ENCODE measurements at regions not wholly inside any gene's neighbourhood (a gene's known extent, or its start where the extent isn't known, plus 50 kb on each side); places are given as distances from the start of the nearest gene placed in this dataset.

DNA sequence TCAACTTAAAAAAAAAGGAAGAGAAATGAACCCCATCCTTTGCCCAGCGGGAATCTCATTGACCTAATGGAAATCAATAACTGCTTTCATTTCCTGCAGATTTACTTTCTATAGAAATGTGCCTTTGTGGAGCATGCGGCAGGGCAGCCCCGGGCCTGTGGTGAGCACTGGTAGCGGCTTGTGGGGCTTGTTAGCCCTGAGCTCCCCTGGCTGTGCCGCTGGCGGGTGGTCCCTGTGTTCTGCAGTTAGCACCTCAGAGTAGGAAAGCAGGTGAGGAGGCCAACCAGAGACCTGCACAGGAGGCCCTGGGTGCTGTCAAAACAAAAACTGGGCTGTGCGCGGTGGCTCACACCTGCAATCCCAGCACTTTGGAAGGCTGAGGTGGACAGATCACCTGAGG is 76.8 kb upstream of the CDK20 start:
- Mint-ChIP-seq H3K27ac (no peak overlapping the region), H3K36me3 (ENCODE audit: low read depth) (no peaks in the 10 kb centered on the region), H3K27me3 (no peaks in the 10 kb centered on the region), H3K4me3 (no peak overlapping the region), H3K9me3 (no peaks in the 10 kb centered on the region), H3K4me1 (ENCODE audit: low read depth) (no peaks in the 10 kb centered on the region)
- intact Hi-C loops (cut with micrococcal nuclease) = no loop called here

DNA sequence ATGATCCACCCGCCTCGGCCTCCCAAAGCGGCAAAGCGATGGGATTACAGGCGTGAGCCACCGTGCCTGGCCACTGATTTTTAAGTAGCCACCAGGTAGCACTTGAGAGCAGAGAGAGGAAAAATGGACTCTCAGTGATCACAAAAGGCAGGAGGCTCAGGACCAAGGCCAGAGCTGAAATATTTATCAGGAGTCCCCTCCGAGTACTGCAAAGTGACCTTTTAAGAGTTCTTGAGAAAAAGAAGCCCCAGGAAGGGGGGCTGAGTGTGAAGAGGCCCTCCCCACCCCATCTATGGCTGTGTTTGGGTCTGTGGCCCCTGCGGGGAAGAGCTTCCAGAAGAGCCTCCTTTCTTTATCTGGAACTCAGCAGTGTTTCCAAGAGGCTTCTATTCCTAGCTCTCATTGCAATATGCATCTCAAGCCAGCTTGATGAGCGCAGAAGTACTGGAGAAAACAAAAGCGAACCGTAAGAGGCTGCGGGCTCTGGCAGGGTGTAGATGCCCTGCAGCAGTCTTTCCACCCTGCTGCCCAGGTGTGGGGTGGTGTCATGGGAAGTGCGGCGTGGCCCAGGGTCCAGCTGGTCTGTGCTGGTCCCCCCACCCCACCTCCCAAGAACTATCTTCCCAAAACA is 75.5 kb upstream of the CDK20 start:
- no peaks in the 10 kb centered on the region for H3K27me3 Mint-ChIP-seq
- intact Hi-C loops (cut with micrococcal nuclease) = no loop called here
- H3K27ac Mint-ChIP-seq = no peak overlapping the region
- no peaks in the 10 kb centered on the region for H3K36me3 Mint-ChIP-seq (ENCODE audit: low read depth)
- H3K4me1 Mint-ChIP-seq (ENCODE audit: low read depth) = no peaks in the 10 kb centered on the region
- H3K4me3 Mint-ChIP-seq = no peak overlapping the region
- H3K9me3 Mint-ChIP-seq = peaks cover 7% of the 10 kb centered on the region

DNA sequence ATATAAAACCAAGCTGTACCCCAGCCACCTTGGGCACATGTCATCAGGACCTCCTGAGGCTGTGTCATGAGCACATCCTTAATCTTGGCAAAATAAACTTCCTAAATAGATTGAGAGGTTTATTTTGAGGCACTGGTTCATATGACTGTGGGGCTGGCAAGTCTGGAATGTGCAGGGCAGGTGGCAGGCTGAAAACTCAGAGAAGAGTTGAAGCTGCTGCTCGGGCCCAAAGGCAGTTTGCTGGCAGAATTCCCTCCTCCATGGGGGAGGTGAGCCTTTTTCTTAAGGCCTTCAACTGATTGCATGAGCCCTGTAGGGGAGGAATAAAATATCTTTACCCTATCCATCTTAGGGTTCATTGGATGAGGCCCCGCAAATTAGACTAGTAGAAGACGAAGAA is 72.2 kb upstream of the CDK20 start:
- Mint-ChIP-seq H3K27me3 (no peaks in the 10 kb centered on the region), H3K36me3 (ENCODE audit: low read depth) (no peaks in the 10 kb centered on the region), H3K4me1 (ENCODE audit: low read depth) (no peaks in the 10 kb centered on the region), H3K27ac (no peak overlapping the region), H3K9me3 (peaks cover 24% of the 10 kb centered on the region), H3K4me3 (no peak overlapping the region)
- intact Hi-C loops (cut with micrococcal nuclease) = no loop called here

DNA sequence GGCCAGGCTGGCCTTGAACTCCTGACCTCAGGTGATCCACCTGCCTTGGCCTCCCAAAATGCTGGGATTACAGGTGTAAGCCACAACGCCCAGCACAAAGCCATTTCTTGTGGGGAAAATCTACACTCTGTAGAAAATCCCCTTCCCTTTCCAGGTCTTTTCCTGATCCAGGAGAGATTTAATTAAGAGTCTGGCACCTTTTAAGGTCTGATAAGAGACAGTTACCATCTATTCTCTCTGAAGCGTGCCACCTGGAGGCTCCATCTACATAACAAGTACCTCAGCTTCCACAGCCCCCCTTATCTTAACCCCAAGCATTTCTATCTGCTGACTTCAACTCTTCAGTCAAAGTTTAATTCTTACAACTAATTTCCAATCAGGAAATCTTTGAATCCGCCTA is 71.4 kb upstream of the CDK20 start:
- Mint-ChIP-seq H3K4me1 (ENCODE audit: low read depth) (no peaks in the 10 kb centered on the region), H3K27me3 (no peaks in the 10 kb centered on the region), H3K36me3 (ENCODE audit: low read depth) (no peaks in the 10 kb centered on the region), H3K9me3 (peaks cover 24% of the 10 kb centered on the region), H3K27ac (no peak overlapping the region), H3K4me3 (no peak overlapping the region)
- intact Hi-C loops (cut with micrococcal nuclease) = no loop called here

DNA sequence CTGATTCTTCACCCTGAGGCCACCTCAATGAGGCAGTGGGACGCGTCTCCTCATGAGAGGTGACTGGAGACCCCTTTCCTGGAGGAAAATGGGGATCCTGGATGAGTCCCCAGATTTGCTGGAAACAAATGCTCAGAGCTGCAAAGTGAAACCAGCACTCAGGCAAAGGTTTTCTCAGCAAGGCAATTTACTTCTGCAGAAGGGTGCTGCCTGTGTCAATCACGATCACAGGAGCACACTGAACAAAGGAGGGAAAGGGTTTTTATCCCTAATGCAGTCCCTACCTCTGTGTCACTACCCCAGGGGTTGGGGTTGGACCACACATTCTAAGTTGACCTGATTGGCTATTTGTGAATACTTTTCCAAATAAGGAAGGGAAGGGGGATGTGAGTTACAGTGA is 69.9 kb upstream of the CDK20 start:
- Mint-ChIP-seq H3K27ac (no peak overlapping the region), H3K36me3 (ENCODE audit: low read depth) (no peaks in the 10 kb centered on the region), H3K9me3 (peaks cover 28% of the 10 kb centered on the region), H3K4me3 (no peak overlapping the region), H3K4me1 (ENCODE audit: low read depth) (no peaks in the 10 kb centered on the region), H3K27me3 (no peaks in the 10 kb centered on the region)
- intact Hi-C loops (cut with micrococcal nuclease) = no loop called here

DNA sequence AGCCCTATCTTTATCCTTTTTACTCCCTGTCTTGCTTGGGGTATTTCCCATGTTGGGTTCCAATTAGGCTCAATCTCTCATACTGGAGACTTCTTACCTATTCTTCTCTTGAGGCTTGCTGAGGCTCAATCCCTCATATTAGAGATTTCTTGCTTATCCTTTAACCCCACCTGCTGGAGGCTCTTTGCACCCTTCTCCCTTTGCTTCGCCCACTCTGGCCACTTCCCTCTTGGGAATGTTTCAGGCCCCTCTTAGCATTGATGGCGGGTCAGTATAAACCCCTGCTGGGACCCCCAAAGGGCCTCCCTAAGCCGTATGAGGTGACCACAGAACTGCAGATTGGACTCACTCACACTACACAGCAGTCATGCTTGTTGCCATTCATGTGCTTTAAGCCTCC is 69.3 kb upstream of the CDK20 start:
- H3K36me3 Mint-ChIP-seq (ENCODE audit: low read depth) = no peaks in the 10 kb centered on the region
- no peaks in the 10 kb centered on the region for H3K4me1 Mint-ChIP-seq (ENCODE audit: low read depth)
- no peak overlapping the region for H3K27ac Mint-ChIP-seq
- no peak overlapping the region for H3K4me3 Mint-ChIP-seq
- no peaks in the 10 kb centered on the region for H3K27me3 Mint-ChIP-seq
- H3K9me3 Mint-ChIP-seq = peaks cover 33% of the 10 kb centered on the region
- intact Hi-C loops (cut with micrococcal nuclease) = no loop called here

DNA sequence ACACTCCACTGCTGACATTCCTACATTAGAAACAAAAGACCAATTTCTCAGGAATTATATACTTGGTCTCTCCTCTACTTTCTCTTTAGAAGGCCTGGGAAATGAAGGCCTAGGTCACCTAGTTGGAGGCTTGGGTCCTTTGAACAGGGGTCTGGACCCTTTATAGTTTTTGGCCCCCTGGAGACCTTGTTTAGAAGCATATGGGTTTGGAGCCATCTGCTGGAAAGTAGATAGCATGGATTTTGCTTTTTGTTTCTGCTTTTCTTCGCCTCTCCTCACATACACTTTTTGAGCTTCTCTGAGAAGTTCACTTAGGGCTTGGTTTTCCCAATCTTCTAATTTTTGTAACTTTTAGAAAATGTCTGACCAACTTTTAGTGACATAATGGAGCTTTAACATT is 67.1 kb upstream of the CDK20 start:
- intact Hi-C loops (cut with micrococcal nuclease) = no loop called here
- peaks cover 53% of the 10 kb centered on the region for H3K9me3 Mint-ChIP-seq

DNA sequence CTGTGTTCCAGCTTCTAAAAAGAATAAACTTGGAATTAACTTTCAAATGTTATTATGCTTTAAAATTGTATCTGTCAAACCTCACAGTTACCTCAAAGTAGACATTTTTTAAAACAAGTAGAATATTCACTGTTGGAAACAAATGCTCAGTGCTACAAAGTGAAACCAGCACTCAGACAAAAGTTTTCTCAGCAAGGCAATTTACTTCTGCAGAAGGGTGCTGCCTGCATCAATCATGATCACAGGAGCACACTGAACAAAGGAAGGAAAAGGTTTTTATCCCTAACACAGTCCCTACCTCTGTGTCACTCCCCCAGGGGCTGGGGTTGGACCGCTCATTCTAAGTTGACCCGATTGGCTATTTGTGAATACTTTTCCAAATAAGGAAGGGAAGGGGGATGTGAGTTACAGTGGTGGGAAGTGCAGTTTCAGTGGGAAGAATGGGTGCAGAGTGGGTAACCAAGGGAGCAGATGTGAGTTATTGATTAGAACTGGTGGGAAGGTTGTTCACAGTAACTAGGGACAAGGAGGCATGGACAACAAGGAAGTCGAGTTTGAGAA is 63.0 kb upstream of the CDK20 start:
- H3K36me3 Mint-ChIP-seq (ENCODE audit: low read depth) = no peaks in the 10 kb centered on the region
- H3K9me3 Mint-ChIP-seq = peaks cover 48% of the 10 kb centered on the region
- intact Hi-C loops (cut with micrococcal nuclease) = no loop called here
- H3K27me3 Mint-ChIP-seq = no peaks in the 10 kb centered on the region
- no peak overlapping the region for H3K27ac Mint-ChIP-seq
- H3K4me1 Mint-ChIP-seq (ENCODE audit: low read depth) = no peaks in the 10 kb centered on the region
- no peak overlapping the region for H3K4me3 Mint-ChIP-seq

More for the DNA sequence above, 67.1 kb upstream of the CDK20 start:
- H3K27me3 Mint-ChIP-seq = no peaks in the 10 kb centered on the region
- H3K36me3 Mint-ChIP-seq (ENCODE audit: low read depth) = no peaks in the 10 kb centered on the region
- no peaks in the 10 kb centered on the region for H3K4me1 Mint-ChIP-seq (ENCODE audit: low read depth)
- H3K27ac Mint-ChIP-seq = no peak overlapping the region
- no peak overlapping the region for H3K4me3 Mint-ChIP-seq

DNA sequence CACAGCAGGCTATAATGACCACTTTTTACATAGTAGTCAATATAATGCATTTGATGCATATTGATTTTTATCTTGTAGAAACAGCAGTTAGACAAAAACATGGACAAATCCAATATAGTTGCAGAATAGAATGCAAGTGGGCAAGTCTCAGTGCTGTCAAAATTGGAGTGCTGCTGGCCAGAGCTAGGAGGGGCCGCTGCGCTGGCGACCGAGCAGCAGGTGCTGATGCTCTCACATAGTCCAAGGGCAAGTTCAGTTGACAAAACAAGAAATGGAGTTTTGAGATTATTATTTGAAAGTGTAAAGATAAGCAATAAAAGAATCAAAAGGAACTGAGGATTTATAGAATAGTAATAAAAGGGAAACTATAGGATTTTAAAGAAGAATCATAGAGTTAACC is 60.6 kb upstream of the CDK20 start:
- Mint-ChIP-seq H3K36me3 (ENCODE audit: low read depth) (no peaks in the 10 kb centered on the region), H3K27me3 (no peaks in the 10 kb centered on the region), H3K4me1 (ENCODE audit: low read depth) (no peaks in the 10 kb centered on the region), H3K27ac (no peak overlapping the region), H3K9me3 (peaks cover 48% of the 10 kb centered on the region), H3K4me3 (no peak overlapping the region)
- intact Hi-C loops (cut with micrococcal nuclease) = no loop called here

DNA sequence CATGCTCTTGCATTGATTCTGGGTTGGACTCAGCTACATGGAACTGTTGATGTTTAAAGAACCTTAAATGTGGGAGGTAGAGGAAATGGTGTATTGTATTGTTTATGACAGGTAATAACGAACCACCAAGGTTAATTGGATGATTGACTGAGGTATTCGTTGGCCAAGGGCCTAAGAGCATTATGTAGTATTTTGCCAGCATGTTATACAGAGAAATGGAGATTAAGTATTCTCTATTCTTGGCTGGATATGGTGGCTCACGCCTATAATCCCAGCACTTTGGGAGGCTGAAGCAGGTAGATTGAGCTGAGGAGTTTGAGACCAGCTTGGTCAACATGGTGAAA is 59.0 kb upstream of the CDK20 start:
- intact Hi-C loops (cut with micrococcal nuclease) = no loop called here
- Mint-ChIP-seq H3K27me3 (no peaks in the 10 kb centered on the region), H3K36me3 (ENCODE audit: low read depth) (no peaks in the 10 kb centered on the region), H3K4me1 (ENCODE audit: low read depth) (no peaks in the 10 kb centered on the region), H3K4me3 (no peak overlapping the region), H3K9me3 (peaks cover 35% of the 10 kb centered on the region), H3K27ac (no peak overlapping the region)

DNA sequence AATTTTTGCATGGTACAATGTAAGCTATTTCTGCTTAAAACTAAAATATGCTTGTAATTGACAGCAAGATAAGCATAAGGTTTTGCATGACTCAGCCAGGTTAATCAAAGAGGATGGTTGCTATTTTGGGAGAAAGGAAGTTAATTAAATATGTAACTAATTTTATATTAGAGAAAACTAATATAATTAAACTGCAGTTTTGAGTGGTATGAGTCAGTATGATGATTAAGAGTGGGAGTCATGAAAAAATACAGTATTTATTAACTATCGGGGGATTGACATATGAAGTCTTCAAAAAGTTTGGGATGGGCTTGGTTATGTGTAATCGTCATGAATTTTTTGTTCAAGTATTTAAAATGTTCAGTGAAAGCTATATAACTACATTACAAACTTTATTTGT is 54.0 kb upstream of the CDK20 start:
- no peak overlapping the region for H3K27ac Mint-ChIP-seq
- no peaks in the 10 kb centered on the region for H3K27me3 Mint-ChIP-seq
- intact Hi-C loops (cut with micrococcal nuclease) = no loop called here
- H3K9me3 Mint-ChIP-seq = no peaks in the 10 kb centered on the region
- no peaks in the 10 kb centered on the region for H3K36me3 Mint-ChIP-seq (ENCODE audit: low read depth)
- no peak overlapping the region for H3K4me3 Mint-ChIP-seq
- no peaks in the 10 kb centered on the region for H3K4me1 Mint-ChIP-seq (ENCODE audit: low read depth)

DNA sequence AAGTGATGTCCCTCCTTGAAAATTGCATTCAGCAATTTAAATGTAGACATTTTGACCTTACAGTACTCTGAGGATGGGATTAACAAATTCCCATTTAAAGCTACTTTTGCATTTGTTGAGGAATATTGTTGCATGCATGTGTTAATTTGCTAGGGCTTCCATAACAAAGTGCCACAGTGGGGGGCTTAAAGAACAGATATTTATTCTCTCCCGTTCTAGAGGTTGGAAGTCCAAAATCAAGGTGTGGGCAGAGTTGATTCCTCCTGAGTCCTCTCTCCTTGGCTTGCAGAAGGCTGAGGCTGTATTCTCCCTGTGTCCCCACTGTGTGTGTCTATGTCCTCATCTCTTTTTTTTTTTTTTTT is 51.8 kb upstream of the CDK20 start:
- Mint-ChIP-seq H3K4me3 (no peak overlapping the region), H3K36me3 (ENCODE audit: low read depth) (no peaks in the 10 kb centered on the region), H3K27me3 (no peaks in the 10 kb centered on the region), H3K27ac (no peak overlapping the region), H3K4me1 (ENCODE audit: low read depth) (no peaks in the 10 kb centered on the region), H3K9me3 (no peaks in the 10 kb centered on the region)
- intact Hi-C loops (cut with micrococcal nuclease) = no loop called here

DNA sequence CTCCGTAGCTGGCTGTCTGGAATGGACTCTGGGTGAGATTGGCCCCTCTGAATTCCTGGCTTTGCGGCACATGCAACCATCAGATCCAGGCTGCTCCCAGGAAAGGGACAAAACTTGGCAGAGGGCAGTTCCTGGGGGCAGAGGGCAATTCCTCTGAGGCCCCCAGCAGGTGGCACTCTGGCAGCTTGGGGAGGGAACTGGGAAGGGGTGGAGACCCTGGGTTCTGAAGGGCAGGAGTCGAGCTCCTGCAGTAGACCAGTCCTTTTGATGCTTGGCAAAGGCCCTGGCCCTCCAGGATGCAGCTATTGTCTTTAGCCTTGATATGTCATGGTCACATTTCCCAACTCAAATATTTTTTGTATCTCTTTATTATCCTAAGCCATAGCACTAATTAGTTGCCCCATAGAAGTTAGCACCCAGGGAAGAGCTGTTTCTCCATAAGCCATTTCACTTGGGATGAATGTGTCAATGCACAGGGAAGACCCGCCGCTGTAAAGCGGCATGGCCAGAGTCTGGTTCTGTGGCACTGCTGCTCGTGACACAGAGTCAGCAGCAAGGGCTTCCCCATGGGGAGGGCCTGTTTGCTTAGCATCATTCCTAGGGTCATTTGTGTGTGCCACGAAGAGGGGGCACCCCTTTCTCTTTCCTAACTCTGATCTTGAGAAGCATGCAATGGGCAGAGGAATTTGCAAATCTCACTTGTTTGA is 51.2 kb upstream of the CDK20 start:
- intact Hi-C loops (cut with micrococcal nuclease) = no loop called here
- Mint-ChIP-seq H3K27me3 (no peaks in the 10 kb centered on the region), H3K9me3 (no peaks in the 10 kb centered on the region), H3K4me3 (no peak overlapping the region), H3K4me1 (ENCODE audit: low read depth) (no peaks in the 10 kb centered on the region), H3K27ac (no peak overlapping the region), H3K36me3 (ENCODE audit: low read depth) (no peaks in the 10 kb centered on the region)

DNA sequence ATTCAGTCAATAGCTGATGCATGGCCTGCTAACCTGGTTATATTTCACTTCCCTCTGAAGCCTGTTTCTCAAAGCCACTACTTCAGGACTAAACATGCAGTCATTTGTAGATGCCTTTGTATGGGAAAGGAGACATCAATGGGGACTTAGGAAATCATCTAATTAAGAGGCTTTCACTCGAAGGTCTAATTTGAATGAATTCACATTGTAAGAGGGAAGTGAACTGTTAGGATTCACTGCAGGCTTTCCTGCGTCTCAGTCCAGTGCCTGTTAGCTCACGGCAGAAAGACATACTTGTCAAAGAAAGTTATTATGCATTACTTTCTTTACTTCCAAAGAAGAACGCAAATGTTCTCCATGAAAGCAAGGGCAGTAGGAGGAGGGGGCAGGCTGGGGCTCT is 50.6 kb upstream of the CDK20 start:
- Mint-ChIP-seq H3K4me1 (ENCODE audit: low read depth) (no peaks in the 10 kb centered on the region), H3K27me3 (no peaks in the 10 kb centered on the region), H3K27ac (no peak overlapping the region), H3K36me3 (ENCODE audit: low read depth) (no peaks in the 10 kb centered on the region), H3K9me3 (no peaks in the 10 kb centered on the region), H3K4me3 (no peak overlapping the region)
- intact Hi-C loops (cut with micrococcal nuclease) = no loop called here
